Fibroblast of skin of right biceps (primary cell): ENCODE measurements at regions not wholly inside any gene's neighbourhood (a gene's known extent, or its start where the extent isn't known, plus 50 kb on each side); places are given as distances from the start of the nearest gene placed in this dataset.

Source experiments
- DNase-seq: peaks from one replicate; pipeline ENCODE4 v3.0.0-alpha.2; 2013

- no peak for DNase-seq
Observed at GRCh38 chr1:81613803-81614202, 186.9 kb upstream of the ADGRL2 start.

- no peak for DNase-seq
Observed at GRCh38 chr1:81607924-81608323, 192.8 kb upstream of the ADGRL2 start.

DNA sequence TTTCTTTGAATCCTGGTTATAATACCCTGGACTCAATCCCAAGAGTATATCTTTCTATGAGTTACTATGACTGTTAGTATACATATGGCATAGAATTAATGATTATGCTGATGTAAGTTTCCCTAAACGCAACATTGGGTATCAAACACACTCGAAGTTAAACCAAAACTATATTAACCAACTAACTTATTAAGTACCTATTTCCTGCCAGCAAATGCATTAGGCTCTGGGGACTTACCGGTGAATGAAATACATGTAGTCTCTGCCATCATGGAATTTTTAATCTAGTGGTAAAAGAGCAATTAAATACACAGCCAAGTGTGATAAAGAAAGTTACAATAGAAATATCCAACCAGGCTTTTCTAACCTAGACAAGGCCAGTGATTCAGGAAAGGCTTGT is 193.6 kb upstream of the ADGRL2 start:
- no peak for DNase-seq

DNA sequence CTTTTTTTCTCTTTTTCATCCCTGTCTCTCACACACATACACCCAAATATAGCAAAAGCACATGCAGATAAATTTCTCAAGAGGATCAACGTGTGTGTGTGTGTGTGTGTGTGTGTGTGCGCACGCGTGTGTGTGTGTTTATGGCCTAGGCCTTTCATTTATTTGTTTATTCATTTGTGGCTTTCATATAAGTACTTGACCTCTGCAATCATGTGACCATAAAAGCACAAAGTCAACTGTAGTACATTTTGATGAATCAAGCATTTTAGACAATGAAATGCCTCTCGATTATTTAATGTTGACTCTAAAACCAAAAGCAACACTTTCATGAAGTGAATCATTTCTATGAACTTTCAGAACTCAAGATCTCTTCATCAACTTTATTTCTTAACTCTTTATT is 194.1 kb upstream of the ADGRL2 start:
- no peak for DNase-seq

DNA sequence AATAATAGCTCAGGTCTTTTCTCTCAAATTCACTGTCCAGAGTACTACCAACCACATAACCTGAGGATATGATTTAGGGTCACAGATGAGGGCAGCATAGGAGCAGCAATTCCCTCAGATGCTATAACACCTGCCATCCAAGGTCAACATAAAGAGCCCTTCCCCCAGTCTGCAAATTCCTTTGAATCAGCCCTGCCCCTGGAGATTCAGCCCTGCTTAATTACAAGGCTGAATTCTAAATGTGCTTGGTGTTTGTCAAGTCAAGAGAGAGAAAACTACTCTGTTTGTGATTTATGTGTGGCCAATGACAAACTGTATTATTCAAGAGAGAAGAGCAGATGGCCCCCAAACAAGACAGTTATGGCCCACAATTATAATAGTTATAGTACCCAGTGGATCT is 195.7 kb upstream of the ADGRL2 start:
- no peak for DNase-seq

GRCh38 chr1:81600878-81601622 is 199.7 kb upstream of the ADGRL2 start:
- no peak for DNase-seq

GRCh38 chr1:81600363-81600762 is 200.4 kb upstream of the ADGRL2 start:
- DNase-seq = no peak

DNA sequence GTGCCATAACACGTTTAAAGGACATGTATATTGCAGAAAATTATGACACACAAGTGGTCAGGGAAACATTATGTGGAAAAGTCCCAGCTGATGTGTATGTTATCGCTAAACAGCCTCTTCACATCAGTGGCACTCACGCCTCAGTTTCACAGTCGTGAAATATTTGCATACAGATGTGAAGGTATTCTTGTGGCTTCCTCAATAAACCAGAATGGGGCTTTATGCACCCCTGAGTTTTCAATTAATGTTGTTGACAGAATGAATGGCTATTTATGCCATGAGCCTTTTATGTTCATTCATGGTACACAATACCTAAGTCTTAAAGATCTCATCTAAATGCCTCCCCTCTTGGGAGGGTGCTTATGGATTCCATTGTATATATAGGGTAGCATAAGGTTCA is 202.1 kb upstream of the ADGRL2 start:
- no peak for DNase-seq

- no peak for DNase-seq
Observed at GRCh38 chr1:81597720-81598426, 202.9 kb upstream of the ADGRL2 start.

GRCh38 chr1:81596341-81596740 is 204.4 kb upstream of the ADGRL2 start:
- DNase-seq = no peak

DNA sequence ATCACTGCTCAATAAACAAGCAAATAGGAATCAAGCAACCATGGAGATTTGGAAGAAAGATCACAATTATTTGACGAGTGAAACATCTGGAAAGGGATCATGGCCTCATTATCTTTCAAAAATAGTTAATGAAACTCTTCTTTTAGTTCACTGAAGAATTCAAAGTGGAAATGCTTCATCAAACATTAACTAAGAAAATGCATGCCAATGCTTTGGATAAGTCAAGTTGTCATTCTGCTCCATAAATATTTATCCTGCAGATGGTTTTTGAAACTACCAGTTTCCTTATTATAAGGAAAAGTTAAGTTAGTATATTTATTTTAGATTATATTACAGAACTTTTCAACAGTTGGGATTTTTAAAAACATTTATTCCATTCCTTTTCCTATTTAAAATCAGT is 206.5 kb upstream of the ADGRL2 start:
- DNase-seq = no peak

- no peak for DNase-seq
Observed at GRCh38 chr1:81592233-81592632, 208.5 kb upstream of the ADGRL2 start.

DNA sequence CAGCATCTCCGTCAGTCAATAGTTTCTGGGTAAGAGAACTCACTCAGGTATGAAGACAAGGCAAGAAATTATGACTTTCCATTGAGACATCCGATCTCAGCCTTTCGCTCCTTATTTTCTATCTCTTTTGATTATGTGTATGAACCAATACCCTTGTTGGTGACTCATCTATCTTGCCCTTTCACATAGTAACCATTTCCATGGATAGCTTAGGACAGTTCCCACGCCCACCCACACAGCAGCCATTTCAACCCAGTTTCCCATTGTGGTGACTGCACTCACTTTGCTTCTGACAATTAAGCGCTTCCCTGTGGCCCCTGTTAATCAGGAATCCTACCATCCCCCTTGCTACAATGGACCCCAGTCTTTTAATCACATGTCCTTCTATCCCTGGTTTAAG is 210.6 kb upstream of the ADGRL2 start:
- DNase-seq = peak; percentile 8

- DNase-seq = no peak
Observed at GRCh38 chr1:81588149-81588548, 212.6 kb upstream of the ADGRL2 start.

DNA sequence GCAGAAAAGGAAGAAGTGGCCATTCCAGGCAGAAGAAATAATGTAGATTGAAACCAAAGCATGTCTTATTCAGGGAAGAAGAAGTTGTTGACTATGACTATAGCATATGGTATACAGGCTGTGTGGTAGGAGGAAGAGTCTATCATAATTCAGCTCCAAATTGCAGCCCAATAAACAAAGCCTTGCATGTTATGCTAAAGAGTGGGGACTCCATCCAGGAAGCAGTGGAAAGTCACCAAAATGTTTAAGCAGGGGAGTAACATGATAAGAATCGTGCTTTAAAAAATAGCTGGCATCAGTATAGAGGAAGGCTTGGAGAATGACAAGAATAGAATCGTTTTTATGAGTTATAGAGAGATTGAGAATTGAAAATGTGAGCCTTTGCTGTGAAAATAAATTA is 213.3 kb upstream of the ADGRL2 start:
- no peak for DNase-seq

GRCh38 chr1:81585371-81585770 is 215.4 kb upstream of the ADGRL2 start:
- no peak for DNase-seq

DNA sequence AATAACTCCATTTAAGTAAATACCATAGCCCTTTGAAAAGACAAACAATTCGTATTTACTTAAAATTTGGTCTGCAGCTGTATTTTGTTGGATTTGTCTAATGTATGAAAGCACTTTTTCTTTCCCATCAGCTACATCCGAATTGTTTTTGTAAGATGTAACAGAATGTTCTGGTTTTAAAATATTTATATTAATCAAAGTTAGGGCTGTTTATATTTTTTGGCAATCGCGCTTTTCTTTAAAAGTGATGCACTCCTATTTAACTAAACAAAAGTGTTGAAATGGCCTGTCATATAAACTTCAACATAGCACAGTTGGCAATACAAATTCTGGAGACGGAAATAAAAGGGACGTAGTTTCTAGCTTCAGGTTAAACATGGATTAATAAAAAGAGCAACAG is 216.3 kb upstream of the ADGRL2 start:
- no peak for DNase-seq

DNA sequence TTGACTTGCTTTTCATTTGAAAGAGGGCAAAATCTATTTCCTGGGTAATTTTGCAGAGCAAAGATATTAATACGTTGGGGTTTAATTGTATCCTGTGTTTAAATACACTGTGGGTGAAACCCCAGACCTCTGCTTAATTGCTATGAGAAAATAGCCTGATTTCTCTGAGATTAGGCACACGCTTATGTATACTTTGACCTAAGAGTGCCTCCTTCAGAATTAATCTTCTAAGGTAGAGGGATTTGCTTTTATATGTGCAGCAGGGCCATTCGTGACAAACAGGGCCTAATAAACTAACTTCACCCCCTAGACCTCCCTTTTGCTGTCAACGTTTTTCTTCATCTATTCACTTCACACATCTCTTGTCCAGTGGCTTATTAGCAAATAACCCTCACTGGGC is 216.9 kb upstream of the ADGRL2 start:
- no peak for DNase-seq

GRCh38 chr1:81582467-81582986 is 218.2 kb upstream of the ADGRL2 start:
- peak; percentile 36 for DNase-seq

DNA sequence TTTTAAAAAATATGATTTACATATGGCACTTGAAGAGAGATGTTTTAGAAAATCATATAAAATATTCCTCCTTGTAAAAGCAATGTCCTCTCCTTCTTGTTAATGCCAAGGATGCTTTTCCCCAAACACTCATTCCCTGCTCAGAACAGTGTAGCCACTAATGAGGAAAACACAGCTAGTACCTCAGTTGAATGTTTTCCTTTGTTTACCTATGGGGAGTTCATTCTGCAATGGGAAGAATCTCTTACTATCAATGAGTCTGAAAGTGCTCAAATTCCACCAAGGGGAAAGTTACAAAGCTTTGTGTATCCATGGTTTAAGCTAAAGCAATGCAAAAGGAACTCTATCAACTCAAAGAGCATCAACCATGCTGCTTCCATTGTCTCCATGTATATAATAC is 221.9 kb upstream of the ADGRL2 start:
- DNase-seq = no peak

GRCh38 chr1:81577004-81577697 is 223.6 kb upstream of the ADGRL2 start:
- no peak for DNase-seq

GRCh38 chr1:81574408-81574807 is 226.3 kb upstream of the ADGRL2 start:
- DNase-seq = no peak

DNA sequence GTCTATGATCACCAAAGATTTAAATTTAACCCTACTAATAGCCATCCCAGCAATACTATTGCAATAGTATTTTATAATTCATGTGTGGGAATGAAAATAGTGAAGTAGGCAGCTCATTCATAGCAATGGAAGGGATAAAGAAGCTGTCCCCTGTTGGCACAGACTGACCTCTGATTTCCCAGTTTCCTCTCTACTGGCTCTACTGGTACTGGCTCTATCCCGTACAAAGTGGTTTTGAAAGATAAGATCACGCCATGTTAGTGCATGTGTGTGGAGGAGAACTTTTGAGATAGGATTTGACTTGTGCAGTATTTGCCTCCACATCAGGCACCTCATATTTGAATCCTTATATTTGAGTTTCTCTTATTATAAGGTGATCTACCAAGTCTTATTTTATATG is 227.3 kb upstream of the ADGRL2 start:
- DNase-seq = no peak

GRCh38 chr1:81571946-81572345 is 228.8 kb upstream of the ADGRL2 start:
- peak; percentile 18 for DNase-seq
